HL-60 (cell line): ENCODE measurements at regions not wholly inside any gene's neighbourhood (a gene's known extent, or its start where the extent isn't known, plus 50 kb on each side); places are given as distances from the start of the nearest gene placed in this dataset.

ENCODE experiments used
- CTCF ChIP-seq: IDR thresholded peaks from one replicate; pipeline ENCODE4 v1.5.1; 2011; ENCODE audit warnings: low read length, control low read depth, inconsistent platforms; ENCODE audit not compliant: insufficient read depth
- GABPA ChIP-seq: IDR thresholded peaks from 2 replicates; pipeline ENCODE4 v1.6.1; 2012; ENCODE audit warnings: low read depth
- POLR2AphosphoS5 ChIP-seq: IDR thresholded peaks from 2 replicates; pipeline ENCODE4 v1.6.1; 2012; ENCODE audit warnings: low read depth
- REST ChIP-seq: IDR thresholded peaks from 2 replicates; pipeline ENCODE4 v1.6.1; 2012; ENCODE audit warnings: low read depth; ENCODE audit not compliant: insufficient replicate concordance
- SPI1 ChIP-seq: IDR thresholded peaks from 2 replicates; pipeline ENCODE4 v1.6.1; 2012; ENCODE audit warnings: low read depth, mild to moderate bottlenecking, borderline replicate concordance

GRCh38 chr15:47395076-47395475 lies 322.2 kb upstream of the SEMA6D start:
- TF ChIP-seq SPI1 (peak; percentile 82), CTCF (no peak), GABPA (no peak), POLR2AphosphoS5 (no peak), REST (no peak)
